HCT116 (cell line): ENCODE measurements at regions not wholly inside any gene's neighbourhood (a gene's known extent, or its start where the extent isn't known, plus 50 kb on each side); places are given as distances from the start of the nearest gene placed in this dataset.

Experiments used
- ATAC-seq: fragments of 200-7000 bp; cut with Tn5 transposase; 2 replicates; pipeline ENCODE4 v1.9.1; 2020; ENCODE audit warnings: mild to moderate bottlenecking, moderate library complexity
- BruUV-seq: library from RNA; stranded (reverse); fragments of 400-500 nt; replicated peaks from 2 replicates; lab custom pipeline; 2021; lab: Mats Ljungman, UMichigan
- CTCF ChIA-PET: fragments of 300-600 bp; sonication (Branson Sonifier 250); formaldehyde crosslinking; loops from one replicate; lab custom pipeline; 2021; ENCODE audit warnings: antibody characterized with exemption; lab: Charles Lee
- POLR2A ChIA-PET: fragments of 300-600, 350-600 bp; sonication (Branson Sonifier 250); formaldehyde crosslinking; loops from one replicate; lab custom pipeline; 2021; ENCODE audit warnings: antibody characterized with exemption; lab: Charles Lee
- RAD21 ChIA-PET, 2 experiments: fragments of 300-600 bp; sonication (Branson Sonifier 250); formaldehyde crosslinking; loops; one replicate each; lab custom pipeline; 2023; ENCODE audit warnings: low total read pairs in 2 of 2; ENCODE audit not compliant: uncharacterized antibody in 2 of 2, unreplicated experiment in 2 of 2, low non-redundant PET in 1 of 2; lab: Charles Lee
- DNase-seq: peaks from one replicate; pipeline ENCODE4 v3.0.0-alpha.2; 2010; ENCODE audit warnings: low read depth, low spot score
- H2AFZ ChIP-seq: fragments of 200-600 bp; shearing (Covaris generic), sonication (generic); 2 replicates; pipeline ENCODE4 v1.6.1; 2017; ENCODE audit warnings: low read depth, mixed run types, mixed read lengths, antibody characterized with exemption, low read length; ENCODE audit not compliant: poor library complexity, severe bottlenecking
- H3K27ac ChIP-seq: 2 replicates; pipeline ENCODE4 v1.5.1; 2012; ENCODE audit warnings: low read depth, low read length
- H3K27me3 ChIP-seq: fragments of 200-600 bp; sonication (generic); 2 replicates; pipeline ENCODE4 v1.6.1; 2016; ENCODE audit warnings: mixed run types, low read length, mixed read lengths; ENCODE audit not compliant: insufficient read depth
- H3K36me3 ChIP-seq, 2 experiments: fragments of 200-500 bp in 1 of 2; fragments of 200-600 bp in 1 of 2; sonication (Bioruptor generic) in 1 of 2; sonication (generic) in 1 of 2; 2 replicates each; pipeline versions ENCODE4 v1.5.1 to v1.6.1; 2014 to 2016; ENCODE audit warnings: low read length in 2 of 2, inconsistent platforms in 1 of 2, mixed read lengths in 1 of 2, mixed run types in 1 of 2; ENCODE audit not compliant: insufficient read depth in 2 of 2, control insufficient read depth in 1 of 2
- H3K4me1 ChIP-seq, 2 experiments: fragments of 200-600 bp in 1 of 2; sonication (generic) in 1 of 2; 2 replicates each; pipeline versions ENCODE4 v1.5.1 to v1.6.1; 2012 to 2017; ENCODE audit warnings: low read length in 2 of 2, inconsistent platforms in 1 of 2, mild to moderate bottlenecking in 1 of 2, mixed read lengths in 1 of 2, mixed run types in 1 of 2, moderate library complexity in 1 of 2; ENCODE audit not compliant: insufficient read depth in 2 of 2, control insufficient read depth in 1 of 2
- H3K4me2 ChIP-seq: fragments of 200-600 bp; sonication (generic); 2 replicates; pipeline ENCODE4 v1.6.1; 2017; ENCODE audit warnings: mixed run types, low read length, mixed read lengths
- H3K4me3 ChIP-seq, 2 experiments: fragments of 200-600 bp in 1 of 2; sonication (generic) in 1 of 2; replicated peaks in 1 of 2; 2 replicates each; pipeline ENCODE4 v1.5.1; 2011 to 2016; ENCODE audit warnings: low read length in 2 of 2, control low read depth in 1 of 2, low read depth in 1 of 2, mild to moderate bottlenecking in 1 of 2, mixed read lengths in 1 of 2, mixed run types in 1 of 2
- H3K79me2 ChIP-seq: fragments of 200-600 bp; sonication (generic); 2 replicates; pipeline ENCODE4 v1.6.1; 2017; ENCODE audit warnings: mild to moderate bottlenecking, mixed run types, low read length, moderate library complexity, mixed read lengths; ENCODE audit not compliant: insufficient read depth
- H3K9ac ChIP-seq: fragments of 200-600 bp; sonication (generic); 2 replicates; pipeline ENCODE4 v1.6.1; 2016; ENCODE audit warnings: low read length, mixed read lengths
- H3K9me2 ChIP-seq: fragments of 200-600 bp; sonication (generic), shearing (Covaris generic); 2 replicates; pipeline ENCODE4 v1.6.1; 2017; ENCODE audit warnings: mixed run types, mild to moderate bottlenecking, moderate library complexity; ENCODE audit not compliant: insufficient read depth
- H3K9me3 ChIP-seq, 2 experiments: fragments of 200-500 bp in 1 of 2; fragments of 200-600 bp in 1 of 2; sonication (Bioruptor generic) in 1 of 2; sonication (generic) in 1 of 2; 2 replicates each; pipeline ENCODE4 v1.6.1; 2014 to 2017; ENCODE audit warnings: low read length in 2 of 2, mixed read lengths in 2 of 2, inconsistent platforms in 1 of 2, low read depth in 1 of 2, mild to moderate bottlenecking in 1 of 2, mixed run types in 1 of 2, moderate library complexity in 1 of 2; ENCODE audit not compliant: control insufficient read depth in 1 of 2, insufficient read depth in 1 of 2
- H4K20me1 ChIP-seq: fragments of 200-600 bp; sonication (generic), shearing (Covaris generic); 2 replicates; pipeline ENCODE4 v1.6.1; 2017; ENCODE audit warnings: mixed run types, mild to moderate bottlenecking, moderate library complexity; ENCODE audit not compliant: insufficient read depth
- CBX3 ChIP-seq: IDR thresholded peaks from 2 replicates; pipeline ENCODE4 v1.6.1; 2012; ENCODE audit warnings: low read depth
- CEBPB ChIP-seq: IDR thresholded peaks from 2 replicates; pipeline ENCODE4 v1.6.1; 2012; ENCODE audit warnings: low read depth
- EGR1 ChIP-seq: IDR thresholded peaks from 2 replicates; pipeline ENCODE4 v1.6.1; 2012; ENCODE audit warnings: low read depth
- ELF1 ChIP-seq: IDR thresholded peaks from 2 replicates; pipeline ENCODE4 v1.6.1; 2012; ENCODE audit warnings: low read depth, borderline replicate concordance
- EZH2 ChIP-seq: fragments of 200-600 bp; sonication (generic); IDR thresholded peaks from 2 replicates; pipeline ENCODE4 v1.6.1; 2017; ENCODE audit warnings: antibody characterized with exemption, mixed run types
- FOSL1 ChIP-seq: IDR thresholded peaks from 2 replicates; pipeline ENCODE4 v1.6.1; 2012; ENCODE audit warnings: low read depth
- JUND ChIP-seq: IDR thresholded peaks from 2 replicates; pipeline ENCODE4 v1.6.1; 2012
- RAD21 ChIP-seq: IDR thresholded peaks from 2 replicates; pipeline ENCODE4 v1.6.1; 2012; ENCODE audit warnings: low read depth, mild to moderate bottlenecking
- TCF7L2 ChIP-seq: IDR thresholded peaks from 2 replicates; pipeline ENCODE4 v1.7.0; 2011; ENCODE audit warnings: borderline replicate concordance, inconsistent platforms; ENCODE audit not compliant: insufficient read depth, insufficient read length; ENCODE audit errors: extremely low read depth
- YY1 ChIP-seq: IDR thresholded peaks from 2 replicates; pipeline ENCODE4 v1.6.1; 2011; ENCODE audit warnings: low read length, low read depth, moderate library complexity, mild to moderate bottlenecking; ENCODE audit not compliant: insufficient replicate concordance; ENCODE audit errors: extremely low read depth
- ZNF274 ChIP-seq: fragments of 200-500 bp; sonication (Bioruptor generic); IDR thresholded peaks from 2 replicates; pipeline ENCODE4 v1.6.1; 2014; ENCODE audit warnings: mild to moderate bottlenecking, low read depth, low read length, inconsistent platforms
- intact Hi-C: fragments of 100-400 bp; cut with micrococcal nuclease; formaldehyde crosslinking; loops from 2 replicates; pipeline ENCODE4 v1.10.0; 2022
- TF ChIP-seq, protein P1 (sequence below): IDR thresholded peaks from 2 replicates; pipeline ENCODE4 v1.6.1; 2012
- TF ChIP-seq, protein P2 (sequence below): IDR thresholded peaks from 2 replicates; pipeline ENCODE4 v1.6.1; 2012
- TF ChIP-seq, protein P3 (sequence below): IDR thresholded peaks from 2 replicates; pipeline ENCODE4 v1.6.1; 2011; ENCODE audit warnings: mild to moderate bottlenecking, low read length, moderate library complexity; ENCODE audit not compliant: insufficient replicate concordance; ENCODE audit errors: extremely low read depth
- TF ChIP-seq, protein P4 (sequence below), 3 experiments: fragments of 200-600 bp in 1 of 3; sonication (generic) in 1 of 3; IDR thresholded peaks in 2 of 3; conservative IDR thresholded peaks in 1 of 3; 2 replicates each; pipeline ENCODE4 v1.5.1; 2012 to 2017; ENCODE audit warnings: low read depth in 2 of 3, low read length in 2 of 3, antibody characterized with exemption in 1 of 3, borderline replicate concordance in 1 of 3, control low read depth in 1 of 3, mild to moderate bottlenecking in 1 of 3, mixed read lengths in 1 of 3, mixed run types in 1 of 3, moderate library complexity in 1 of 3; ENCODE audit not compliant: insufficient read depth in 1 of 3
- TF ChIP-seq, protein P5 (sequence below): IDR thresholded peaks from 2 replicates; pipeline ENCODE4 v1.6.1; 2012; ENCODE audit warnings: low read depth

DNA sequence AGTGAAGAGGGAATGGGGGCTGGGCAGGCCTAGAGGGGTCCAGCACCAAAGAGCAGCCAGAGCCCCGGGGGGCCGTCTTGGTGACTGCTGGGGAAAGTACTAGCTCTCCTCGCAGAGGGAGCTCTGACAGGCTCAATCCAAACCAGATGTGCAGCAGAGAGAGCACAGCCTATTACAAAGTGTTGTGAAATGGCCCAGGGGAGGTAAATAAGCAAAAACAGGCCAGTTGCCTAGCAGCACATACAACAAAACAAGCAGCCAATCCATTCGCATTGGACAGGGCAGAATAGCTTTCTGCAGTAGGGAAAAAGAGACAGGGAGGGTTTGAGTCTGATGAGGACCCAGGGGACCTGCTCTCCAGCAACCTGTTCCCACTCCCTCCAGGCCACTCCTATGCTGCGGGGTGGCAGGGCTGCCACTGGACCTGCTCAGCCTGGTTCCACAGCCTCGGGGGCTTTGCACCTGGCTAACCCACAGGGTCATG lies 239.6 kb upstream of the FGGY start (continued):
- no peak for TF ChIP-seq RAD21
- no peak for TF ChIP-seq ELF1
- TF ChIP-seq ZNF274, result no peak
- no peak for TF ChIP-seq TCF7L2
- TF ChIP-seq FOSL1, result no peak
- no peak for TF ChIP-seq EGR1
- TF ChIP-seq CEBPB, result no peak
- TF ChIP-seq, protein P1, sequence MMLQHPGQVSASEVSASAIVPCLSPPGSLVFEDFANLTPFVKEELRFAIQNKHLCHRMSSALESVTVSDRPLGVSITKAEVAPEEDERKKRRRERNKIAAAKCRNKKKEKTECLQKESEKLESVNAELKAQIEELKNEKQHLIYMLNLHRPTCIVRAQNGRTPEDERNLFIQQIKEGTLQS, result no peak

DNA sequence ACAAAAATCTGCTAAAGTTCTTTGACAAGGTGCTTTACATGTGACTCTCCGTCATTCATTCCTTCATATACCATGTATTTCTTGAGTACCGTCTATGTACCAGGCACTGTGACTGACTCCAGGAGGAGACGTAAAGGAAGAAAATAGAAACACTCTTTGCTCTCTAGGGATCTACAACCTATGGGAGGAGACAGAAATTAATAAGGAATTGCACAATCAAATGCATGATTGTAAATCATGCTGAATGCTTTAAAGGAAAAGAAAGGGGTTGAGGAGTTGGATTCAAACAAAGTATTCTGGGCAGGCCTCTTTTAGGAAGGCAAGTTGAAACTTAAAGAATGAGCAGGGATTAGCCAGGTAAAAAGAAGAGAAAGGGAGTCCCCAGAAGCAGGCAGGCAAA lies 239.1 kb upstream of the FGGY start:
- intact Hi-C loops, result no loop called here
- Histone ChIP-seq H3K4me1 (peaks cover 0 to 5% of the 10 kb centered on the region in 2 experiments; a peak in 2 of 4 replicates), H3K36me3 (no peaks in the 10 kb centered on the region), H3K27ac (no peak overlapping the region), H3K79me2 (no peaks in the 10 kb centered on the region), H2AFZ (no peak overlapping the region), H4K20me1 (no peaks in the 10 kb centered on the region), H3K9me3 (no peaks in the 10 kb centered on the region), H3K27me3 (no peaks in the 10 kb centered on the region), H3K4me3 (no peak overlapping the region), H3K9ac (no peak overlapping the region), H3K9me2 (no peaks in the 10 kb centered on the region), H3K4me2 (no peak overlapping the region)
- DNase-seq, result no peak
- ChIA-PET RAD21 (no interaction called here), POLR2A (no interaction called here), CTCF (no interaction called here)
- no peak for ATAC-seq
- TF ChIP-seq, protein P2, sequence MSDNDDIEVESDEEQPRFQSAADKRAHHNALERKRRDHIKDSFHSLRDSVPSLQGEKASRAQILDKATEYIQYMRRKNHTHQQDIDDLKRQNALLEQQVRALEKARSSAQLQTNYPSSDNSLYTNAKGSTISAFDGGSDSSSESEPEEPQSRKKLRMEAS, result no peak
- TF ChIP-seq JUND (no peak), CBX3 (no peak), CEBPB (no peak), FOSL1 (no peak), EZH2 (no peak), YY1 (no peak)
- TF ChIP-seq, protein P1, result no peak
- TF ChIP-seq, protein P3, sequence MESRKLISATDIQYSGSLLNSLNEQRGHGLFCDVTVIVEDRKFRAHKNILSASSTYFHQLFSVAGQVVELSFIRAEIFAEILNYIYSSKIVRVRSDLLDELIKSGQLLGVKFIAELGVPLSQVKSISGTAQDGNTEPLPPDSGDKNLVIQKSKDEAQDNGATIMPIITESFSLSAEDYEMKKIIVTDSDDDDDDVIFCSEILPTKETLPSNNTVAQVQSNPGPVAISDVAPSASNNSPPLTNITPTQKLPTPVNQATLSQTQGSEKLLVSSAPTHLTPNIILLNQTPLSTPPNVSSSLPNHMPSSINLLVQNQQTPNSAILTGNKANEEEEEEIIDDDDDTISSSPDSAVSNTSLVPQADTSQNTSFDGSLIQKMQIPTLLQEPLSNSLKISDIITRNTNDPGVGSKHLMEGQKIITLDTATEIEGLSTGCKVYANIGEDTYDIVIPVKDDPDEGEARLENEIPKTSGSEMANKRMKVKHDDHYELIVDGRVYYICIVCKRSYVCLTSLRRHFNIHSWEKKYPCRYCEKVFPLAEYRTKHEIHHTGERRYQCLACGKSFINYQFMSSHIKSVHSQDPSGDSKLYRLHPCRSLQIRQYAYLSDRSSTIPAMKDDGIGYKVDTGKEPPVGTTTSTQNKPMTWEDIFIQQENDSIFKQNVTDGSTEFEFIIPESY, result no peak
- TF ChIP-seq, protein P4, sequence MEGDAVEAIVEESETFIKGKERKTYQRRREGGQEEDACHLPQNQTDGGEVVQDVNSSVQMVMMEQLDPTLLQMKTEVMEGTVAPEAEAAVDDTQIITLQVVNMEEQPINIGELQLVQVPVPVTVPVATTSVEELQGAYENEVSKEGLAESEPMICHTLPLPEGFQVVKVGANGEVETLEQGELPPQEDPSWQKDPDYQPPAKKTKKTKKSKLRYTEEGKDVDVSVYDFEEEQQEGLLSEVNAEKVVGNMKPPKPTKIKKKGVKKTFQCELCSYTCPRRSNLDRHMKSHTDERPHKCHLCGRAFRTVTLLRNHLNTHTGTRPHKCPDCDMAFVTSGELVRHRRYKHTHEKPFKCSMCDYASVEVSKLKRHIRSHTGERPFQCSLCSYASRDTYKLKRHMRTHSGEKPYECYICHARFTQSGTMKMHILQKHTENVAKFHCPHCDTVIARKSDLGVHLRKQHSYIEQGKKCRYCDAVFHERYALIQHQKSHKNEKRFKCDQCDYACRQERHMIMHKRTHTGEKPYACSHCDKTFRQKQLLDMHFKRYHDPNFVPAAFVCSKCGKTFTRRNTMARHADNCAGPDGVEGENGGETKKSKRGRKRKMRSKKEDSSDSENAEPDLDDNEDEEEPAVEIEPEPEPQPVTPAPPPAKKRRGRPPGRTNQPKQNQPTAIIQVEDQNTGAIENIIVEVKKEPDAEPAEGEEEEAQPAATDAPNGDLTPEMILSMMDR (IDR thresholded peaks at IDR 0.05 in 2 of 3, conservative IDR thresholded peaks at IDR 0.05 in 1 of 3; ENCODE audit: borderline replicate concordance in 1 of 3, insufficient read depth in 1 of 3, low read depth in 2 of 3, low read length in 2 of 3), result no peak
- TF ChIP-seq, protein P5, sequence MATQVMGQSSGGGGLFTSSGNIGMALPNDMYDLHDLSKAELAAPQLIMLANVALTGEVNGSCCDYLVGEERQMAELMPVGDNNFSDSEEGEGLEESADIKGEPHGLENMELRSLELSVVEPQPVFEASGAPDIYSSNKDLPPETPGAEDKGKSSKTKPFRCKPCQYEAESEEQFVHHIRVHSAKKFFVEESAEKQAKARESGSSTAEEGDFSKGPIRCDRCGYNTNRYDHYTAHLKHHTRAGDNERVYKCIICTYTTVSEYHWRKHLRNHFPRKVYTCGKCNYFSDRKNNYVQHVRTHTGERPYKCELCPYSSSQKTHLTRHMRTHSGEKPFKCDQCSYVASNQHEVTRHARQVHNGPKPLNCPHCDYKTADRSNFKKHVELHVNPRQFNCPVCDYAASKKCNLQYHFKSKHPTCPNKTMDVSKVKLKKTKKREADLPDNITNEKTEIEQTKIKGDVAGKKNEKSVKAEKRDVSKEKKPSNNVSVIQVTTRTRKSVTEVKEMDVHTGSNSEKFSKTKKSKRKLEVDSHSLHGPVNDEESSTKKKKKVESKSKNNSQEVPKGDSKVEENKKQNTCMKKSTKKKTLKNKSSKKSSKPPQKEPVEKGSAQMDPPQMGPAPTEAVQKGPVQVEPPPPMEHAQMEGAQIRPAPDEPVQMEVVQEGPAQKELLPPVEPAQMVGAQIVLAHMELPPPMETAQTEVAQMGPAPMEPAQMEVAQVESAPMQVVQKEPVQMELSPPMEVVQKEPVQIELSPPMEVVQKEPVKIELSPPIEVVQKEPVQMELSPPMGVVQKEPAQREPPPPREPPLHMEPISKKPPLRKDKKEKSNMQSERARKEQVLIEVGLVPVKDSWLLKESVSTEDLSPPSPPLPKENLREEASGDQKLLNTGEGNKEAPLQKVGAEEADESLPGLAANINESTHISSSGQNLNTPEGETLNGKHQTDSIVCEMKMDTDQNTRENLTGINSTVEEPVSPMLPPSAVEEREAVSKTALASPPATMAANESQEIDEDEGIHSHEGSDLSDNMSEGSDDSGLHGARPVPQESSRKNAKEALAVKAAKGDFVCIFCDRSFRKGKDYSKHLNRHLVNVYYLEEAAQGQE, result no peak
- no TSS peak for BruUV-seq
